ENCODE measurements at regions not wholly inside any gene's neighbourhood (a gene's known extent, or its start where the extent isn't known, plus 50 kb on each side); places are given as distances from the start of the nearest gene placed in this dataset.
"Not testable (repeated sequence)": the region's sequence is repeated elsewhere in the genome, so short reads cannot be mapped to it uniquely, and the experiment has no call there.

DNA sequence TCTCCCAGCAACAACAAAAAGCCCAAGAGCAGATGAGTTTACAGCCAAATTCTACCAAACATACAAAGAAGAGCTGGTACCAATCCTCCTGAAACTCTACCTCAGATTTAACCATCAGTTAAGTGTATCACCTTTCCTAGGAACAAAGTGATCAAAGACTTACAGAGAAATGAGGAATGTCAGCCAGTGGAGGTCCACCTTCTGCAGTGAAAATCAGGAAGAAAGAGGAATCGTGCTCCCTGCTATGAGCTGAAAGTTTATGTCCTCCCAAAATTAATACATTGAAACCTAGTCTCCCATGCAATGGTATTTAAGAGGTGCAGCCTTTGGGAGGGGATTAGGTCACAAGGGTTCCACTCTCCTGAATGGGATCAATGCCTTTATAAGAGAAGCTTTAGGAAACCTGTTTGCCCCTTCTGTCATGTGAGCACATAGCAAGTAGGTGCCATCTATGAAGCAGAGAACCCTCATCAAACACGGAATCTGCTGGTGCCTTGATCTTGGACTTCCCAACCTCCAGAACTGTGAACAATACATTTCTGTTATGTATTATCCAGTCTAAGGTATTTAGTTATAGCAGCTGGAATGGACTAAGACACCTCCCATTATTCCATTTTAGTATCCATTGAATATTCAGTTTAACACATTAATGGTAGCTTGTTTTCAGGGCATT, 139.0 kb upstream of the FZD8 start:
- intact Hi-C loops (cut with DNase I), result no loop called here
- DNase-seq (ENCODE audit: low spot score), result no peak

DNA sequence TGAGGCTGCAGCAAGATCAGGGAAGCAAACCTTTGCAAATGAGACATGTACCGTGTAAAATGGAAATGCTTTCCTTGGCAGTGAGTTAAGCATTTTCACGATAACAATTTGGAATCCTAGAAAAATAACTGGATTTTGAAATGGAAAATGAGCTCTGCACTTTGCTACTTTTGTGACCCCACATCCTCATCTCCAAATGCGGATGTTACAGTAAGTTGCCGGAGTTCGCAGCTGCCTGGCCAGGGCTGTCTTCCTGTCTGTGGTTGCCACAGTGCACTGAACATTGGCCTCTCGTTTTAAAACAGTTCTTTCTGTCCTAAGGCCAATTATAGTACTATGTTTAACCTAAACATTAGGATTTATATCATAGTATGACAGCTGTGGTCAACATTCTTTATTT, 136.2 kb upstream of the FZD8 start:
- DNase-seq (ENCODE audit: low spot score), result no peak
- intact Hi-C loops (cut with DNase I), result no loop called here

DNA sequence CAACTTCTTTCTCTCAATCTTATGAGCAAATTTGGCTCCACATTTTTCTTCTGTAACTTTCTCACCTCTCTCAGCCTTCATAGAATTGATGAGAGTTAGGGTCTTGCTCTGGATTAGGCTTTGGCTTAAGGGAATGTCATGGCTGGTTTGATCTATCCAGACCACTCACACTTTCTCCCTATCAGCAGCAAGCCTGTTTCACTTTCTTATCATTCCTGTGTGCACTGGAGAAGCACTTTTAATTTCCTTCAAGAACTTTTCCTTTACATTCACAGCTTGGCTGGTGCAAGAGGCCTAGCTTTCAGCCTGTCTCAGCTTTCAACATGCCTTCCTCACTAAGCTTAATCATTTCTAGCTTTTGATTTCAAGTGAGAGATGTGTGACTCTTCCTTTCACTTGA, 134.5 kb upstream of the FZD8 start:
- DNase-seq (ENCODE audit: low spot score); intact Hi-C loops (cut with DNase I): not testable (repeated sequence)

DNA sequence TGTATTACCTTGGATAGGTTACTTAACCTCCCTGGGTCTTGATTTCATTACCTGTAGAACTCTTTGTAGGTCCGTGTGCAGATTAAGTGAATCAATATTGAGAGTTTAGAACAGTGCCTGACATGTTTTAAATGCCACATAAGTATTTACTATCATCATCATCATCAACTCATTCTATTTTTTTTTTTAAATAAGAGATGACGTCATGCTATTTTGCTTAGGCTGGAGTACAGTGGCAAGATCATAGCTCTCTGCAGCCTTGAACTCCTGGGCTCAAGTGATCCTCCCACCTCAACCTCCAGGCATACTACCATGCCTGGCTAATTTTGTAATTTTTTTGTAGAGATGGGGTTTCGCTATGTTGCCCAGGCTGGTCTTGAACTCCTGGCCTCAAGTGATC, 132.0 kb upstream of the FZD8 start:
- intact Hi-C loops (cut with DNase I), result no loop called here
- no peak for DNase-seq (ENCODE audit: low spot score)

DNA sequence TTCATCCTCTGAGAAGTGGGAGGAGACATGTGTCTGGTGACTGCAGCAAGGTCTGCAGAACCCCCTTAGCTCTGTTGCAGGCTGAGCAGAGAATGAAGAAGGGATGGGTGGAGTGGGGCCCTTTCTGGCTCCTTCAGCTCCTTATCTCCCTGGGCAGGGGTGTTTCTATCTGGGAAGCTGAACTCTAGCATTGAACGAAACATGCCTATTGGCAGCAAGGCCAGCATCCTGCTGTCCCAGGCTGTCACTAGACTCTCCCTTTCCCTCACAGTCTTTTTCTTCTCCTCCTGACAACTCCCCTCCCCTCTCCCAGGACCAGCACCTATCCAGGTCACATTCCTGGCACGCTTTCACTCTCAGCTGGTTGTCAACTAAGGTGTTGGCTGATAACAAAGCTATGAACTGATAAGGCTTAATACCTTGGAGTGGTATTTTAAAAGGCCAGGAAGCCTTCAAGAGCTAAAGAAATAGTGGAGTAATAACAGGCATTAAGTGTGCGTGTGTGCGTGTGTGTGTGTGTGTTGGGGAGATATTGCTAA, 128.8 kb upstream of the FZD8 start:
- no peak for DNase-seq (ENCODE audit: low spot score)
- intact Hi-C loops (cut with DNase I), result no loop called here

DNA sequence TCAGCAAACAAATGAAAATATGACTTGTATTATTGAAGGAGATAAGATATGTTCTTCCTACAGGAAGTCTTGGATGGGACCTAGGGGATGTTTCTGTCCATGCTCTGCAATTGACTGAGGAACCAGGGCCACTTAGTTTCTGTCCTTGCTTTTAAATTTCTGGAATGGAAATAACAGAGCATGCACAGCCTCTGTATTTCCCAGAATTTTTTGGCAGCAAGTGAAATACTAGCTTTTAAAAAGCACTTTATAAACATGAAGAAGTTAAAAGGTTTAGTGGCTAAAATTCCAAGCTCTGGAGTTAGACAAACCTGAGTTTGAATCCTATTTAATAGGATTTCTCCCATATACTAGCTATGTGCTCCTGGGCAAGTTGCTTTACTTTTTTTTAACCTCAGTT, 127.7 kb upstream of the FZD8 start:
- intact Hi-C loops (cut with DNase I), result no loop called here
- DNase-seq (ENCODE audit: low spot score), result no peak

DNA sequence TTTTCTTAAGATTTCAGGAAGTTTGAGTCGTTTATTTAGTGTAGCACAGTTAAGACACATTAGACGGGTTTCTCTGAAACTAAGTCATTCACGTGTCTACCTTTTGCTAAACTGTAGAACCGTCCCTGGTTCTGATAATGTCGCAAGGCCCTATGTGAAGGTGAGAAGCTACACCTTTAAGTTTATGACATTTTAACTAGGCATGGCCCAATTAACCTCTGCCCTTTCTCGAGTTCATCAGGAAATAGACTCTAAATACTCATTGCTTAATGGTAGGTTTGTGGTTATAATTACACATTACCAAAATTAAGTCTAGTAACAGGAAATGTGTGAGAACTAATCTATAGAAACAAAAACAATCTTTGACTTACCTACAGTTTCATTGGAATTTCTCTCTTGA, 126.6 kb upstream of the FZD8 start:
- intact Hi-C loops (cut with DNase I), result no loop called here
- no peak for DNase-seq (ENCODE audit: low spot score)

DNA sequence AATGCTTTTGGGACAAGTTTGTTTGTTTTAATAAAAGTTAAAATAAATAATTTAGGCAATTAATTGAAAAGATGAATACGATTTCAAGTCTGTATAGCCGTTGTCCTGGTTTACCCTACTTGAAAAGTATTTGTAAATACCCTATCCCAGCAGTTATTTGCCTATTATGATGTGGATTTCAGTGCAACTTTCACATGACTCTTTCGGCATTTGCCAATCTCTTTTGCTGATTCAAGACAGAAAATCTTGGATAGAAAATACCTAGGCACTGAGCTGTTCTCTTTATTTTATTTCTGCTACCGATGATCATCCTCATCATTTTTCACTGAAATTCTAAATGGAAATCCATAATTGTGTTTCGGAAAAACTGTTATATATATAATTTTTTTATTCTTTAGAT, 125.9 kb upstream of the FZD8 start:
- no peak for DNase-seq (ENCODE audit: low spot score)
- intact Hi-C loops (cut with DNase I), result no loop called here

DNA sequence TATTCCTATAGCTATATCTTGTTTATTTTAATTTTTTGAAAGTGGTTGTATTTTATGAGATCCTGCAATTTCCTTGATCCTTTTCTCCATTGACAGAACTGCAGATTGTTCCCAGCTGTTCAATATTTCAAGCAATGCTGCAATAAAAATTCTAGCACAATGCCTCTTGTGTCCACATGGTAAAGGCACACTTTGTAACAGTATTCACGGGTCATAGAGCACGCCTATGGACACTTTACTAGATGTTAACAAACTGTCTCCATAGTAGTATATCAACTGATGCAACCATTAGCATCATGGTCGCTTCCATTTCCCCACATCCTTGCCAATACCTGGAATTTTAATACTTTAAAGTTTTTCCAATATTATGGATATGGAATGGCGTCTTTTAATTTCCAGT, 123.9 kb upstream of the FZD8 start:
- intact Hi-C loops (cut with DNase I), result no loop called here
- DNase-seq (ENCODE audit: low spot score), result no peak

DNA sequence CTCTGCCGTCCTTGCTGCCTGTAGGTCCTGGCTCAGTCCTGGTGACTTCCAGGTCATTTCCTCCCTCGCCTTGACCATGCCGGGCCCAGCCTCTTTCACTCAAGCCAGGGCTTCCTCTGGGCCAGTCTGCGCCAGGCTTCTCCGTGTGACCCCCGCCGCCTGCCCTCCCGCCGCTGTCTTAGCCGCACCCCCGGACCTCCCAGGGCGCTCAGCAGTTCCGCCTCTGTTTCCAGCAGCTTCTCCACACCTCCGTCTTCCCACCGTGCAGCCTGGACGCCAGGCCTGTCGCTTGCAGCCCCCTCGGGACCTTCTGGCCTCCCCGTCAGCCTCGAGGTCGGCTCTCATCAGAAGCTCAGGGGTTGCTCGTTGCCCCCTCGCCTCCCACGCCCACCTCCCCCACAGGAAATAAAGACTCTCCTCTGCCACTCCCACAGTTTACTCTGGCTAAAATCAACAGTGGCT, 123.0 kb upstream of the FZD8 start:
- no peak for DNase-seq (ENCODE audit: low spot score)
- intact Hi-C loops (cut with DNase I), result no loop called here

DNA sequence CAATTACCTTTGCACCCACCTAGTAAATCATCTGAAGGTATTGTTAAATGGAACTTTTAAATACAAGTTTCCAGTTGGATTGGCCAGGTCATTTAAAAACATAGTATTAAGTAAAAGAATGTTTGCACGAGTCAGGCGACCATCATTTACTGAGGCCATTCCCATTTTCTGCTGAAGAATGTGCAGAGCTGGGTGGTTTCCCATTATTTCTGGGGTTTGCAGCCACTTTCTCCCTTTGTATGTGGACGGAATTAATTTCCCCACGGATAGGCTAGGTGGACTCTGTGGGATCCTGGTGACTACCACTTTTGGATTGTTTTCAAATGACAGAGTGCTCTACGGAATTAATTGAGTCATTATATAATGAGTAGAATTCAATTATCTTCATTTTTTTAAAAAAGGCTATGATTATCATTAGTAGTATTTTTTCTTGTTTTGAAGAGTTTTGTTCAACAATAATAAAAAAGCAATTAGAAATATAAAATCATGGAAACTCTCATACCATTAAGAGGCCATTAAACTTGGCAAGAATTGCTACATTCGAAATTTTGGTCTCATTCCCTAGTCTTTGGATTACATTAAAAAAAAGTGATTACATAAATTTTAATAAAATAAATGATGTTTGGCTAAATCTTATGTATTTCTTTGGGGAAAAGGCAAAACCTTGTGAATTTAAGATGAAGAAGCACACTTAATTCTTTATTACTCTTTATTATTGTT, 120.4 kb upstream of the FZD8 start:
- DNase-seq (ENCODE audit: low spot score), result no peak
- intact Hi-C loops (cut with DNase I), result no loop called here

DNA sequence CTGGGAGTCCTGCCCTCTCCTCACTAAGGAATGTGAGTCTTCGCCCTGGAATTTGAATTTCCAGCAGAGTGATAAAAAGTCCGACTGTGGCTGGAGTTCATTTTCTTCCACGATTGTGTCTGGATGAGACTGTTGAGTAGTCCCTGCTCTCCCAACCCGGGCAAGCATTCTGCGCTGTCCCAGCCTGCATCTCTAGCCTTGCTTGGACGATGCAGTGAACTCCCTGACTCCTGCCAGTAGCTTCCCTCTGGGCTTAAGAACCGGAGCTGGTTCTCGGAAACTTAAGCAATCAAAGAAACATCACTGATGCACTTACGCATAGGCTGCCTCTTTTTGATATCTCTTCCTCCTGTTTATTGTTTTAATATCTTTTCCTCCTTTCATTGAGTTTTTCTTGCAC, 116.0 kb upstream of the FZD8 start:
- no peak for DNase-seq (ENCODE audit: low spot score)
- intact Hi-C loops (cut with DNase I), result no loop called here

DNA sequence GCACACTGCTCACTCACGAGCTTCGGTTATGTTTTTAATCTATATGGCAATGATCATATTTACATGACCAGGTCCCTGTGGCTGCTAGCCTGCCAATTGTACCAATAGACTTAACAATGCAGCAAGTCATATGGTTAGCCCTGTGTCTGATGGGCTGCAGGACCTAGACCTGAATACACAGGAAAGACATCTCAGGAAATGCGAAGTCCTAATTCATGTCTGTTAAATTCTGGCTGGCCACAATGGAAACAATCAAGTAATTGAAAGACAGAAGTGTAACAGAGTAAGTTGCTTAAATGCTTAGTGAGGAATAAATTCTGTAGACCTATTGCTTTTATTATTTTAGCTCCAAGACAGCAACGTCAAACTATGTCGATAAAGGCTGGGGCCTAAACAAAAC, 112.4 kb upstream of the FZD8 start:
- no peak for DNase-seq (ENCODE audit: low spot score)
- intact Hi-C loops (cut with DNase I), result no loop called here

DNA sequence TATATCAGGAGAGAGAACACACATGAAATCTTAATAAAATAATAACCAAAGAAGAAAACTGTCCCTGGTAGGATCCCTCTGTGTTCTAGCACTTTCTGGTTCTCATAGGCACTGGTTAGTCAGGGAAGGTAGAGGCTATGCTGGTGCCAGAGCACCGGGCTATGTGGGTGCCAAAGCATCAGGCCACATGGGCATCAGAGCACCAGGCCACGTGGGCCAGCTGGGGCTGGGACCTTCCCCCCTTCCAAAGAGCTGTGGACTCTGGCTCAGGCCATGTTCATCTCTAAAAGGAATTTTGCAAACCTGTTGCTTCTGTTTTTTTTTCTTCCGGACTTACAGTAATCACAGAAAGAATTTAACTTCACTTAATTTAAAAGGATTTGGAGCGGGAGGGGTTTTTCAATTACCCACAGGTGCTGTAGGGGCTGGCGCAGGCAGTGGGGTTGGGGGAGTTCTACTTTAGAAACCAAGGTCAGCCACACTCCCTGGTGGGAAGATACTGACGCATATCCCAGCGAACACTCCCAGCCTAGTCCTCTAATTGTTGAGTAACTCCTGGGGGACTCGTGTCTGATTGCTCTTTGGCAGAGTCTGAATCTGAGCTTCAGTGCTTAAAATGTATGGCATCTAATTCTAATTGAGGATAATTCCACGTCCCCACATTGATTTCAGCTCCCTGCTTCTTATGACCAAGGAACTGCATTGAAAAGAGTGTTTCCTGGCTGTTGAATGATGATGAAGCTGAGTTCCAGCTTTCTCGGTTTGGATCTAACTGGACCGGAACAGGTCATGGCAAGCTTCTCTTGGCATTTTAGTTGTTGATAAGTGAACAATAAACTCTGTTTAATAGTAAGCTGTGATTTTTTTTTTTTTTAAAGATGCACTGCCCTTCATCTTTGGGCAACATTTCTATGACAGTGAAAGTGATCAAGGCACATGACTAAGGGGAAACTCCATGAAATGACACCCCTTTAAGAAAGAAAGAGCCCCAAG, 110.7 kb upstream of the FZD8 start:
- intact Hi-C loops (cut with DNase I), result no loop called here
- DNase-seq (ENCODE audit: low spot score), result no peak

DNA sequence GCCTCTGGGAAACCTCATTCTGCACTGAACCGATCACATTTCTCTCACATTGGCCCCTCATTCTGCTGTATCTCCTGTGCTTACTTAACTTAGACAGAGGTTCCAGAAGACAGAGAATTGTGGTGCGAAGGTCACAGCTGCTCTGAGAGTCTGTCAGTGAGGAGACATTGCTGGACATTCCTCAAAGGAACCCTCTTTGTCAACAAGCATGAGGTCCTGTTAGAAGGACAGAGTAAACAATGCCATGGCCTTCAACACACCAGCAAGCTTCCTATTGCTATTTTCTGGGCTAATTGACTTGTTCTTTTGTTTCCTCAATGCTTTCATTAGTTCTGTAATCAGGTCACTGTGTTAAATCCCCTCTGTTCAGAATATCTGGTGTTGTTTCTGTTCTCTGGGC, 109.3 kb upstream of the FZD8 start:
- DNase-seq (ENCODE audit: low spot score), result no peak
- intact Hi-C loops (cut with DNase I), result no loop called here

DNA sequence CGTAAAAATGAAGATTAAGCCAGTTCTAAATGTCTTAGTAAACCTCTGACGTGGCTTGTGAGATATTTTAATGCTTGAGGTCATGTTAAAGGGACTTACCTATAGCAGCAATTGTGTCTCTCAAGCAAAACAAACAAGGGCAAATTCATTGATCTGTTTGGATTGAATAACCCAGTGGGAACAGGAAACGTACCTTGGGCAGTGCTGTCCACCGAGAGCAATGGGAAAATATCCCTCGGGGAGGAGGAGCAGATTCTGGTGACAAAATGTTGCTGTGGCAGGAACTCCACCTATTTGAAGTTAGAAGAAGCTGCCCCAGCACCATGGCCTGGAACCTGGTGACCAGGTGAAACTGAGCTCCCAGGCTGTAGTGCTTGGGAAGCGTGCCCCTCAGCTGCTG, 107.1 kb upstream of the FZD8 start:
- DNase-seq (ENCODE audit: low spot score), result no peak
- intact Hi-C loops (cut with DNase I), result no loop called here

DNA sequence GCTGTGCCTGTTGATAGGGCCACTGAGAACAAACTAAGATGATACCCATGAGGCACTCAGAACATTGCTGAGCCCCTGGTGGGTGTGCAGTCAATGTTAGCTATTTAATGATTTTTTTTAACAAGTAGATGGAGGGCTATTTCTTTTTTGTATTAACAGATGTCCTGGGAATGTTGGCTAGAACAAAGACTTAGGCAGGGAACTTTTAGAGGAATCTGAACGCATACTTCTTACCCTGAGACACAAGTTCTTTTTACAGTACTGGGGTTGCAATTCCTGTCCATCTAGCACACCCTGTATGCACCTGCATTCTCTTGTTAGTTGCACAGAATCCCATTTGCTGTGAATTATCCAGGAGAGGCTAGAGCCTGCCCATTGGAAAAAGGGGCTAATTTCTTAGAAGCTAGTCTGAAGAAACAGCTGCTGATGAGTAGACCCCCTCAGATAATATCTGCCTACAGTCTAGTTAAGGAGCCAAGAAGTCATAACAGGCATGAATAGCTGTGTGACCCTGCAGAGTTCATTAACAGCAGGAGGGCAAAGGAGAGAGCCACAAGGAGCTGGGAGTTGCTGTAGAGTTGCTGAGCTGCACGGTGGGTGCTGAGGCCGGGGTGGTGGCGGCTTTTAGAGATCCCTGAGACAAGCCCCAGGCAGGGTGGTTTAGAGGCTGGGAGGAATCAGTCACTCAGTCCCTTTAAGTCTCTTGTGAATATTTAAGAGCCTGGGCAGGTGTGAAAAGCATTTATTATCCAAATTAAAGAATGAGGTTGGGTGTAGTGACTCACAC, 103.7 kb upstream of the FZD8 start:
- intact Hi-C loops (cut with DNase I), result no loop called here
- no peak for DNase-seq (ENCODE audit: low spot score)

DNA sequence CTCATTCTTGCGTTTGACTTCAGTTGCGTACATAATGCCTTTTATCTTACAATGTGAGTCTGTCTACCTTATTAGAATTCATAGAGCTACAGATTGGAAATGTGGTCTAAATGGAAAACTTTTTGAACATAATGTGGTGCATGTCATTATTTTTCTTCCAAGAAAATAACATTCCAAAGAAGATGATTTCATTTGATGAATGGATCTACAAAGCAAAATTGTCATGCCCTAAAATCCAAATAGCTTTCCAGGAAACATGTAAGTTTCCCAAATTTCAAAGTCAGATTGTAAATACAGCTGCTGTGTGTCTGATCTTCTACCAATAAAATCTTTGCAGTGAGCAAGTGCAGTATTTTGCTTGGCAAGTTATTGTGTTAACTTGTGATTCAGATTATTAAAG, 101.8 kb upstream of the FZD8 start:
- no peak for DNase-seq (ENCODE audit: low spot score)
- intact Hi-C loops (cut with DNase I), result no loop called here

DNA sequence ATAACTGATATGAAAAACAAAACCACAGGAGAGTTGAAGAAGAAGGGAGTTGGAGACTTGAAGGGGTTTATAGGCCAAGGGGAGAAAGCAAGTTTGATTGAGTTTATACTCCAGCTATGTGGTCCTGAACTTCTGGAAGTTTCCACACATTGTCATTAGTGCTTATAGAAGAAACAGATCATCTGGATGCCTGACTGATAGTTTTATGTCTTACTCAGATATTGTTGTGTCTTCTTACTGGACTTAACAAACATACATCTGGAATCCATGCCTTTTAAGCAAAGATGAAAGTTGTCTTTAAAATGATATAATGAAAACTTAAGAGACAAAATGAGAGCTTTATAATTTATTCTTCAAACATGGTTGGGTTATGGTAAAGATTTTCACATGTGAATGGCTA, 101.3 kb upstream of the FZD8 start:
- intact Hi-C loops (cut with DNase I), result no loop called here
- no peak for DNase-seq (ENCODE audit: low spot score)

All from cardiac septum (tissue), 1 donor.